A549 (cell line): ENCODE measurements at regions not wholly inside any gene's neighbourhood (a gene's known extent, or its start where the extent isn't known, plus 50 kb on each side); places are given as distances from the start of the nearest gene placed in this dataset.
A peak's percentile ranks its signal among the peaks of the same experiment; 100 is the strongest.

Experiments
- ATAC-seq, 2 experiments: fragments of 200-7000 bp in 1 of 2; fragments of >200 bp in 1 of 2; cut with Nextera tagmentation in 1 of 2; cut with Tn5 transposase in 1 of 2; 3 replicates each; pipeline versions ENCODE4 v1.8.0 to v1.9.1; 2018 to 2020; ENCODE audit warnings: mild to moderate bottlenecking in 1 of 2, moderate library complexity in 1 of 2
- CTCF ChIA-PET: fragments of 300-600 bp; sonication (Branson Sonifier 250); formaldehyde crosslinking; extraction: SDS; loops from one replicate; lab custom pipeline; 2021; ENCODE audit warnings: antibody characterized with exemption, inconsistent platforms; lab: Yijun Ruan, JAX
- POLR2A ChIA-PET: fragments of 350-600 bp; formaldehyde crosslinking; extraction: SDS; loops from one replicate; lab custom pipeline; 2021; ENCODE audit warnings: antibody characterized with exemption, inconsistent platforms; lab: Yijun Ruan, JAX
- DNase-seq, 2 experiments: peaks; one replicate each; pipeline versions ENCODE4 v3.0.0 to v3.0.0-alpha.2; 2011 to 2016; ENCODE audit warnings: low read depth in 1 of 2, low spot score in 1 of 2
- FAIRE-seq: peaks from 2 replicates; lab custom pipeline; 2011; peaks lifted over from hg19 to GRCh38; lab: Jason Lieb, UNC
- H3K27ac ChIP-seq, 2 experiments: fragments of >200 bp; sonication (Bioruptor Twin); formaldehyde crosslinking; 3 replicates each; pipeline ENCODE4 v1.5.1; 2016 to 2017
- H3K4me1 ChIP-seq: fragments of >200 bp; sonication (Bioruptor Twin); formaldehyde crosslinking; 3 replicates; pipeline ENCODE4 v1.6.1; 2016
- H3K4me2 ChIP-seq: fragments of >200 bp; sonication (Bioruptor Twin); formaldehyde crosslinking; 3 replicates; pipeline ENCODE4 v1.6.1; 2016
- H3K4me3 ChIP-seq: fragments of >200 bp; sonication (Bioruptor Twin); formaldehyde crosslinking; 3 replicates; pipeline ENCODE4 v1.5.1; 2016
- H3K9me3 ChIP-seq: fragments of >200 bp; sonication (Bioruptor Twin); formaldehyde crosslinking; 3 replicates; pipeline ENCODE4 v1.6.1; 2016
- CHD2 ChIP-seq: fragments of 150-350 bp; IDR thresholded peaks from 2 replicates; pipeline ENCODE4 v1.6.1; 2014; ENCODE audit warnings: low read length; ENCODE audit not compliant: partially characterized antibody
- EHF ChIP-seq: fragments of 250-450 bp; sonication (Bioruptor Pico); IDR thresholded peaks from 2 replicates; pipeline ENCODE4 v1.5.0; 2020; ENCODE audit warnings: mild to moderate bottlenecking
- EHMT2 ChIP-seq: fragments of 200-600 bp; sonication (generic); IDR thresholded peaks from 2 replicates; pipeline ENCODE4 v1.6.1; 2016; ENCODE audit warnings: antibody characterized with exemption, low read depth, mild to moderate bottlenecking, moderate library complexity
- EP300 ChIP-seq, 2 experiments: fragments of >200 bp; sonication (Bioruptor Twin); formaldehyde crosslinking; IDR thresholded peaks; 2 replicates in 1 of 2; 3 replicates in 1 of 2; pipeline ENCODE4 v1.6.1; 2016 to 2017
- FOSB ChIP-seq: fragments of 250-450 bp; sonication (Bioruptor Pico); IDR thresholded peaks from 2 replicates; pipeline ENCODE4 v1.5.0; 2020; ENCODE audit warnings: mild to moderate bottlenecking, moderate library complexity
- FOSL2 ChIP-seq, 2 experiments: fragments of 450-650 bp in 1 of 2; fragments of >200 bp in 1 of 2; sonication (Bioruptor Twin) in 1 of 2; formaldehyde crosslinking; IDR thresholded peaks; 2 replicates each; pipeline versions ENCODE4 v1.5.0 to v1.6.1; 2016 to 2020; ENCODE audit warnings: mild to moderate bottlenecking in 1 of 2, moderate library complexity in 1 of 2
- HEYL ChIP-seq: fragments of 250-450 bp; sonication (Bioruptor Pico); IDR thresholded peaks from 2 replicates; pipeline ENCODE4 v1.8.0; 2021; ENCODE audit warnings: mild to moderate bottlenecking, moderate library complexity
- HOXB13 ChIP-seq: fragments of 250-450 bp; sonication (Bioruptor Pico); IDR thresholded peaks from 2 replicates; pipeline ENCODE4 v1.5.0; 2020; ENCODE audit warnings: low read depth, mild to moderate bottlenecking, moderate library complexity
- JUN ChIP-seq, 2 experiments: fragments of >200 bp; sonication (Bioruptor Twin); formaldehyde crosslinking; IDR thresholded peaks; 2 replicates in 1 of 2; 3 replicates in 1 of 2; pipeline ENCODE4 v1.6.1; 2016 to 2017
- MAZ ChIP-seq: fragments of 150-350 bp; IDR thresholded peaks from 2 replicates; pipeline ENCODE4 v1.6.1; 2014; ENCODE audit warnings: antibody characterized with exemption, low read depth, low read length, borderline replicate concordance
- MYC ChIP-seq: IDR thresholded peaks from 2 replicates; pipeline ENCODE4 v1.6.1; 2012; ENCODE audit warnings: mild to moderate bottlenecking, inconsistent platforms, low read length, improper control_type of control experiment, borderline replicate concordance
- NPAS2 ChIP-seq: fragments of 250-450 bp; sonication (Bioruptor Pico); IDR thresholded peaks from 2 replicates; pipeline ENCODE4 v1.8.0; 2022; ENCODE audit warnings: mild to moderate bottlenecking, moderate library complexity, borderline replicate concordance
- NR3C1 ChIP-seq: fragments of >200 bp; sonication (Bioruptor Twin); formaldehyde crosslinking; IDR thresholded peaks from 3 replicates; pipeline ENCODE4 v1.6.1; 2017
- POLR2A ChIP-seq: IDR thresholded peaks from 2 replicates; pipeline ENCODE4 v1.6.1; 2012; ENCODE audit warnings: mild to moderate bottlenecking, low read length
- RAD21 ChIP-seq, 2 experiments: fragments of >200 bp in 1 of 2; sonication (Bioruptor Twin) in 1 of 2; formaldehyde crosslinking in 1 of 2; IDR thresholded peaks in 1 of 2; conservative IDR thresholded peaks in 1 of 2; 2 replicates in 1 of 2; 3 replicates in 1 of 2; pipeline ENCODE4 v1.6.1; 2012 to 2018; ENCODE audit warnings: inconsistent platforms in 1 of 2
- RNF2 ChIP-seq: fragments of 200-600 bp; sonication (generic); IDR thresholded peaks from 2 replicates; pipeline ENCODE4 v1.6.1; 2016; ENCODE audit warnings: low read depth, mild to moderate bottlenecking, antibody characterized with exemption, moderate library complexity, borderline replicate concordance
- ZSCAN20 ChIP-seq: fragments of 250-450 bp; sonication (Bioruptor Pico); IDR thresholded peaks from 2 replicates; pipeline ENCODE4 v1.8.0; 2022; ENCODE audit warnings: mild to moderate bottlenecking, moderate library complexity
- WGBS: methylation state at CpG from one replicate; pipeline ENCODE4 v1.1.6; 2017; ENCODE audit errors: missing lambda C conversion rate; 5-methylcytosine and 5-hydroxymethylcytosine counted together
- TF ChIP-seq, protein P1 (sequence below): fragments of 200-600 bp; sonication (generic); IDR thresholded peaks from 2 replicates; pipeline ENCODE4 v1.6.1; 2016; ENCODE audit warnings: antibody characterized with exemption, mild to moderate bottlenecking, moderate library complexity
- TF ChIP-seq, protein P2 (sequence below): fragments of >200 bp; sonication (Bioruptor Twin); formaldehyde crosslinking; IDR thresholded peaks from 3 replicates; pipeline ENCODE4 v1.5.1; 2016
- TF ChIP-seq, protein P3 (sequence below): fragments of 250-450 bp; sonication (Bioruptor Pico); IDR thresholded peaks from 2 replicates; pipeline ENCODE4 v1.5.0; 2021; ENCODE audit warnings: mild to moderate bottlenecking, moderate library complexity, borderline replicate concordance

DNA sequence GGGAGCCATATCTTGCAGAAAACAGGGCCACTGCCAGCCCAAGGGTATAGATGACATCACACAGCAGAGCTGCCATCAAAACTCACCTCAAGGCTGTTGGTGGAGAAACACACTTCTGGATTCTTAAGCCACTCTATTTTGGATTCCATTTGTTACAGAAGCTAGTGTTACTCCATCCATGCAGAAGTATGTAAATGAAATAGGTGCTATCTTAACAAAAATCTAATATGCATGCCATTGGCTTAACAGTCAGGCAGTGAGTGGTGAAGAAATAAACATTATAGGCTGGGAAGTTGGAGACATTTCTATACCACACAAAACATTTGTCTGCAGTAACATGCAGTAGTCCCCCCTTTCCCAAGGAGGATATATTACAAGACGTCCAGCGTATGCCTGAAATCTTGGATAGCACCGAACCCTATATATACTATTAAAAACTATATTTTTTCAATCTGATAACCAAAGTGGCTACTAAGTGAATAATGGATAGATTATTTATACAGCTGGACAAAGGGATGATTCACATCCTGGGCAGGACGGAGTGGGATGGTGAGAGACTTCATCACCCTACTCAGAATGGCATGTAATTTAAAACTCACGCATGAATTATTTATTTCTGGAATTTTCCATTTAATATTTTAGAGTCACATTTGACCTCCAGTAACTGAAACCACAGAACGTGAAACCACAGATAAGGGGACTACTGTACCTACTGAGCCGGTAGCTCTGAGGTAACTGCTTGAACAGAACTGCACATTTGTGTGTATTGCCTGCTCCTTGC lies 160.0 kb upstream of the PLN start:
- H3K27ac ChIP-seq, result no peak overlapping the region
- no peak overlapping the region for H3K4me3 ChIP-seq
- ChIA-PET POLR2A (no interaction called here), CTCF (no interaction called here)
- H3K4me1 ChIP-seq, result no peaks in the 10 kb centered on the region
- H3K9me3 ChIP-seq, result no peaks in the 10 kb centered on the region
- no peak for FAIRE-seq
- no peak for ATAC-seq
- WGBS, result 37% methylated on average over 7 of the region's 7 CpGs
- no peak for TF ChIP-seq MAZ
- no peak for TF ChIP-seq HEYL (CRISPR knock-in tag)
- TF ChIP-seq NR3C1, result no peak
- TF ChIP-seq RNF2, result no peak
- TF ChIP-seq MYC, result no peak
- no peak overlapping the region for H3K4me2 ChIP-seq
- DNase-seq, result peak in 1 of 2 experiments; percentile 2

DNA sequence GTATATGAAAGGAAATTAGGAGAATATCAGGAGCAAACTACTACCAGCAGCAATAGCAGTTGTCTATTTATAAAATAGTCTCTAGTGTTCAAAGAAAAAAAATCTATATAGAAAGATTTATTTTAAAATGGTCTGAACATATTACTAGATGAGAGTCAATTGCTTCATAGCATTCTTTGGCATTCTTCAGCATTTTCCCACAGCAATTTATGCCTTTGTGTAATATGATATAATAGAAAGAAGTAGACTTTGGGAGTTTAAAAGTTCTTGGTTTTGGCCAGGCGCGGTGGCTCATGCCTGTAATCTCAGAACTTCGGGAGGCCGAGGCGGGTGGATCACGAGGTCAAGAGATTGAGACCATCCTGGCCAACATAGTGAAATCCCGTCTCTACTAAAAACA lies 157.0 kb upstream of the PLN start:
- POLR2A ChIA-PET, result no interaction called here
- TF ChIP-seq JUN (IDR thresholded peaks at IDR 0.05), result no peak
- TF ChIP-seq HOXB13, result no peak
- TF ChIP-seq CHD2, result no peak
- no peak for TF ChIP-seq EHF
- TF ChIP-seq, protein P1, sequence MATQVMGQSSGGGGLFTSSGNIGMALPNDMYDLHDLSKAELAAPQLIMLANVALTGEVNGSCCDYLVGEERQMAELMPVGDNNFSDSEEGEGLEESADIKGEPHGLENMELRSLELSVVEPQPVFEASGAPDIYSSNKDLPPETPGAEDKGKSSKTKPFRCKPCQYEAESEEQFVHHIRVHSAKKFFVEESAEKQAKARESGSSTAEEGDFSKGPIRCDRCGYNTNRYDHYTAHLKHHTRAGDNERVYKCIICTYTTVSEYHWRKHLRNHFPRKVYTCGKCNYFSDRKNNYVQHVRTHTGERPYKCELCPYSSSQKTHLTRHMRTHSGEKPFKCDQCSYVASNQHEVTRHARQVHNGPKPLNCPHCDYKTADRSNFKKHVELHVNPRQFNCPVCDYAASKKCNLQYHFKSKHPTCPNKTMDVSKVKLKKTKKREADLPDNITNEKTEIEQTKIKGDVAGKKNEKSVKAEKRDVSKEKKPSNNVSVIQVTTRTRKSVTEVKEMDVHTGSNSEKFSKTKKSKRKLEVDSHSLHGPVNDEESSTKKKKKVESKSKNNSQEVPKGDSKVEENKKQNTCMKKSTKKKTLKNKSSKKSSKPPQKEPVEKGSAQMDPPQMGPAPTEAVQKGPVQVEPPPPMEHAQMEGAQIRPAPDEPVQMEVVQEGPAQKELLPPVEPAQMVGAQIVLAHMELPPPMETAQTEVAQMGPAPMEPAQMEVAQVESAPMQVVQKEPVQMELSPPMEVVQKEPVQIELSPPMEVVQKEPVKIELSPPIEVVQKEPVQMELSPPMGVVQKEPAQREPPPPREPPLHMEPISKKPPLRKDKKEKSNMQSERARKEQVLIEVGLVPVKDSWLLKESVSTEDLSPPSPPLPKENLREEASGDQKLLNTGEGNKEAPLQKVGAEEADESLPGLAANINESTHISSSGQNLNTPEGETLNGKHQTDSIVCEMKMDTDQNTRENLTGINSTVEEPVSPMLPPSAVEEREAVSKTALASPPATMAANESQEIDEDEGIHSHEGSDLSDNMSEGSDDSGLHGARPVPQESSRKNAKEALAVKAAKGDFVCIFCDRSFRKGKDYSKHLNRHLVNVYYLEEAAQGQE, result no peak
- TF ChIP-seq, protein P2, sequence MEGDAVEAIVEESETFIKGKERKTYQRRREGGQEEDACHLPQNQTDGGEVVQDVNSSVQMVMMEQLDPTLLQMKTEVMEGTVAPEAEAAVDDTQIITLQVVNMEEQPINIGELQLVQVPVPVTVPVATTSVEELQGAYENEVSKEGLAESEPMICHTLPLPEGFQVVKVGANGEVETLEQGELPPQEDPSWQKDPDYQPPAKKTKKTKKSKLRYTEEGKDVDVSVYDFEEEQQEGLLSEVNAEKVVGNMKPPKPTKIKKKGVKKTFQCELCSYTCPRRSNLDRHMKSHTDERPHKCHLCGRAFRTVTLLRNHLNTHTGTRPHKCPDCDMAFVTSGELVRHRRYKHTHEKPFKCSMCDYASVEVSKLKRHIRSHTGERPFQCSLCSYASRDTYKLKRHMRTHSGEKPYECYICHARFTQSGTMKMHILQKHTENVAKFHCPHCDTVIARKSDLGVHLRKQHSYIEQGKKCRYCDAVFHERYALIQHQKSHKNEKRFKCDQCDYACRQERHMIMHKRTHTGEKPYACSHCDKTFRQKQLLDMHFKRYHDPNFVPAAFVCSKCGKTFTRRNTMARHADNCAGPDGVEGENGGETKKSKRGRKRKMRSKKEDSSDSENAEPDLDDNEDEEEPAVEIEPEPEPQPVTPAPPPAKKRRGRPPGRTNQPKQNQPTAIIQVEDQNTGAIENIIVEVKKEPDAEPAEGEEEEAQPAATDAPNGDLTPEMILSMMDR, result no peak
- no peak for TF ChIP-seq ZSCAN20
- TF ChIP-seq EP300 (IDR thresholded peaks at IDR 0.05), result no peak
- no peak for TF ChIP-seq POLR2A
- TF ChIP-seq, protein P3, sequence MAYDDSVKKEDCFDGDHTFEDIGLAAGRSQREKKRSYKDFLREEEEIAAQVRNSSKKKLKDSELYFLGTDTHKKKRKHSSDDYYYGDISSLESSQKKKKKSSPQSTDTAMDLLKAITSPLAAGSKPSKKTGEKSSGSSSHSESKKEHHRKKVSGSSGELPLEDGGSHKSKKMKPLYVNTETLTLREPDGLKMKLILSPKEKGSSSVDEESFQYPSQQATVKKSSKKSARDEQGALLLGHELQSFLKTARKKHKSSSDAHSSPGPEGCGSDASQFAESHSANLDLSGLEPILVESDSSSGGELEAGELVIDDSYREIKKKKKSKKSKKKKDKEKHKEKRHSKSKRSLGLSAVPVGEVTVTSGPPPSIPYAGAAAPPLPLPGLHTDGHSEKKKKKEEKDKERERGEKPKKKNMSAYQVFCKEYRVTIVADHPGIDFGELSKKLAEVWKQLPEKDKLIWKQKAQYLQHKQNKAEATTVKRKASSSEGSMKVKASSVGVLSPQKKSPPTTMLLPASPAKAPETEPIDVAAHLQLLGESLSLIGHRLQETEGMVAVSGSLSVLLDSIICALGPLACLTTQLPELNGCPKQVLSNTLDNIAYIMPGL, result no peak
- TF ChIP-seq, all 56 proteins: peak for 0
- Histone ChIP-seq H3K4me1 (no peaks in the 10 kb centered on the region), H3K9me3 (no peaks in the 10 kb centered on the region), H3K27ac (no peak overlapping the region), H3K4me2 (no peak overlapping the region), H3K4me3 (no peak overlapping the region)
- CTCF ChIA-PET, result no interaction called here
- WGBS, result 79% methylated on average over 7 of the region's 7 CpGs
- FAIRE-seq, result no peak
- no peak for ATAC-seq
- DNase-seq, result no peak

DNA sequence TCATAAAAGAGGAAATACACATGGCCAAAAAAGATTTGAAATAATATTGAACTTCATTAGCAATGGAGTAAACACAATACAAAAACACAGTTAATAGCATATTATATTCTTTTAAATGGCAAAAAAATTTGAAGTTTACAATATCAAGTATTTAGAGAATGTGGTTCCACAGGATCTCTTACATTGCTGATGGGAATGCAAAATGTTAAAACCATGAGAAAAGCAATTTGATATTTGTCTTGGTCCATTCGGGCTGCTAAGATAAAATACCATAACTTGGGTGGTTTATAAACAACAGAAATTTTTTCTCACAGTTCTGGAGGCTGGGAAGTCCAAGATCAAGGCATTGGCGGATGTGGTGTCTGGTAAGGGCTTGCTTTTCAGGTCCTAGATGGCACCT lies 154.0 kb upstream of the PLN start:
- Histone ChIP-seq H3K4me1 (no peaks in the 10 kb centered on the region), H3K4me3 (no peak overlapping the region), H3K27ac (no peak overlapping the region), H3K4me2 (no peak overlapping the region), H3K9me3 (no peaks in the 10 kb centered on the region)
- CTCF ChIA-PET, result no interaction called here
- TF ChIP-seq EP300 (IDR thresholded peaks at IDR 0.05) (no peak), EHMT2 (no peak), FOSB (CRISPR knock-in tag) (no peak), NPAS2 (CRISPR knock-in tag) (no peak), NR3C1 (no peak), RAD21 (conservative IDR thresholded peaks at IDR 0.05 in 1 of 2, IDR thresholded peaks at IDR 0.05 in 1 of 2) (no peak), FOSL2 (IDR thresholded peaks at IDR 0.05) (no peak), FOSL2 (CRISPR knock-in tag; IDR thresholded peaks at IDR 0.05) (no peak)
- TF ChIP-seq, protein P3, result no peak
- POLR2A ChIA-PET, result interaction anchor here (0.6 kb wide), 1 partner anchor 18 kb away, joined by 3 read pairs; no protein-coding TSS in a partner anchor
- WGBS, result 12% methylated on average over 2 of the region's 2 CpGs
- no peak for FAIRE-seq
- no peak for ATAC-seq
- DNase-seq, result no peak
